Fibroblast of skin of left biceps (primary cell): ENCODE measurements at regions not wholly inside any gene's neighbourhood (a gene's known extent, or its start where the extent isn't known, plus 50 kb on each side); places are given as distances from the start of the nearest gene placed in this dataset.
A peak's percentile ranks its signal among the peaks of the same experiment; 100 is the strongest.
"Not testable (repeated sequence)": the region's sequence is repeated elsewhere in the genome, so short reads cannot be mapped to it uniquely, and the experiment has no call there.

ENCODE experiments used
- DNase-seq, 2 experiments: peaks; one replicate each; pipeline ENCODE4 v3.0.0-alpha.2; 2013; ENCODE audit warnings: low read depth in 2 of 2

DNA sequence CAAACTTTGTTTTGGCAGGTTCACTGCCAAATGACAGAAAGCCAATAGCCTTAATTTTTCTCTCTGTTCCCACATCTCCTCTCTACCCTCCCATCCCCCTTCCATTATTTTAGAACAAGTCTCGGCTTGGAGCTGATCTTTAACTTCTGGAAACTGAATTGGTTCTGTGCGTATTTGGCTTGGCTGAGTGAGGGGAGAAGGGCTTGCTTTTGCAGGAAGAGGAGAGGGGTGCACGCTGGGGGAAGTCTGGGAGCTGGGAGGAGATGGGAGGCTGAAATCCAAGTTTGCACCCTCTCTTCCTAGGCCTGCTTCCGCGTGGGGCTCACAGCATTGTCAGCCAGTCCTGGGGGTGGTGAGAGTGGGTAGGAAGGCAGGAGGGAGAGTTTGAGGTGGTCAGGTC is 176.1 kb upstream of the SPRED2 start:
- no peak for DNase-seq

DNA sequence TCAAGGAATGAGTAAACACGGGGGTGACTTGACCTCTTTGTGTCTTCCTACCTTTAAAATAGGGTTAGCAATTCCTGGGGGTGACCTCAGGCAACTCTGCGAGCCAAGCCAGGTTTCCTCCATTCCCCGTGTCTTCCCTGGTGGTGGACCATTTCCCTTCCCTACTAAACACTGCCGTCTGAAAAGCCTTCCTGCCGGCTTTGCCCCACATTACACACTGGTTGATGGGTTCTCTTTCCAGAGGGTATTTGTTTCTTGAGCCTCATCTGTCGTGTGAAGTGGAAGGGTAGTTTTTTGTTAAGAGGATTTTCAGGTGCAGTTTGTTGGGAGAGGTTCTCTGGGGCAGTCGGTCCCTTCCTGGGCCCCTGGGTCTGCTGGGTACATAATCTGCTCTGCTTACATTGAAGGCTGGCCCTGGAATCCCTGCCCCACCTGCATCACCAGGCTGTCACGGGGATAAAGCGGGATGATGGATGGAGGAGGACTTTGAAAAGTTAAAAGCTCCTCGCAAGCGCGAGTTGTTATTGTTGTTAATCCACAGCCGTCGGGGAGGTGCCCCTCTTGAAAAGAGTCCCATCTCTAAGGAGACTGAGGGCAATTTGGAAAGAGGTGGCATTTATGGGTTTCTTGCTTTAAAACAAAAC is 175.4 kb upstream of the SPRED2 start:
- DNase-seq, result no peak

DNA sequence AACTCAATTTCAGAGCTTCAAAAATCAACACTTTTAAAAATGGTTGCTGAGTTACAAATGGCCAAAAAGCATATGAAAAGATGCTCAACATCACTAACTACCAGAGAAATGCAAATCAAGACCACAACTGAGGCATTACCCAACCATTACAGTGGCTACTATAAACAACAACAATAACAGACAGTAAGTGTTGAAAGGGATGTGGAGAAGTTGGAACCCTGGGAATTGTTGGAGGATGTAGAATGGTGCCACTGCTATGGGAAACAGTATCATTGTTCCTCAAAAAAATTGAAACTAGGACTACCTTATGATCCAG is 173.3 kb upstream of the SPRED2 start:
- DNase-seq, result no peak

DNA sequence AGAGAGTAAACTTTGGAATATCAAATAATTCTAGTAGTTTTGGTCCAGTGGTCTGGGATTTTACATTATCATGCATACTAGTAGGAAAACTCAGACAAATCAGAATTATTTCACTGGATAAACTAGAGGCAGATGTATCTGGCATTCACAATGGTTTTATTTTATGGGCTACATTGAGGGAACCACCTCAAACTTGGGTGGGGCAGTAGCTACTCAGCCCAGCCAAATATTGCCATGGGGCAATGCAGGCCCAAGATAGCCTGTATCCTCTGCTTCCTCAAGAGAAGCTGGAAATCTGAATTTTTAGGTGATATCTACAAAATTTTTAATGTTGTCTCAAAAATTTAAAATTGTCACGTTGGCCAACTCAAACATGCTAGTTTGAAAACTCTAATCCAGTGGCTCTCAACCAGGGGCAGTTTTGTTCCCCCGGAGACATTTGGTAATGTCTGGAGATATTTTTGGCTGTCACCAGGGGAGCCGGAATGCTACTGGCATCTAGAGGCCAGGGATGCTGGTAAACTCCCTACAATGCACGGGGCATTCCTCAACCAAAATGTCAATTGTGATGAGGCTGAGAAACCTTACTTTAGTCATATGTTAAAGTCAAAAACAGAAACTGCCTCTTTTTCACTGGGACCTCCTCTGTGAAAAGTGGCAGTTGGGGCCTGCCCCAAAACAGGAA is 172.8 kb upstream of the SPRED2 start:
- DNase-seq, result no peak

DNA sequence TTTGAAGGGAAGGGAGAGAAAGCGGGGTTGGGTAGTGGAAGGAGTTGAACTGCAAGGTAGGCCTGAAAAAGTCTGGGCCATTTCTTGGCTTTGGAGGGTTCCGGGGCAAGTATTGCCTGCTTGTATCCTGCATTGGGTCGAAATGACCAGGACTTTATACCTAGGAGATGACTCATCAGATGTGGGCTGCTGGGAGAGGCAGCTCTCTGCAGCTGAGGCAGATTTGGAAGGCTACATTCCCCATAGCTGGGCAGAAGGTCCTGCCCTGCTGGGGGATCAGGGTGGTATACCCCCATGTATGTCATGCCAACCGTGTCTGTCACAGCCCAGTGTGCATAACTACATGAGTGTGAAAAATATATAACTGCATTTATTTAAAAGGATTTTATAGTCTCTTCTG is 171.8 kb upstream of the SPRED2 start:
- DNase-seq, result no peak

DNA sequence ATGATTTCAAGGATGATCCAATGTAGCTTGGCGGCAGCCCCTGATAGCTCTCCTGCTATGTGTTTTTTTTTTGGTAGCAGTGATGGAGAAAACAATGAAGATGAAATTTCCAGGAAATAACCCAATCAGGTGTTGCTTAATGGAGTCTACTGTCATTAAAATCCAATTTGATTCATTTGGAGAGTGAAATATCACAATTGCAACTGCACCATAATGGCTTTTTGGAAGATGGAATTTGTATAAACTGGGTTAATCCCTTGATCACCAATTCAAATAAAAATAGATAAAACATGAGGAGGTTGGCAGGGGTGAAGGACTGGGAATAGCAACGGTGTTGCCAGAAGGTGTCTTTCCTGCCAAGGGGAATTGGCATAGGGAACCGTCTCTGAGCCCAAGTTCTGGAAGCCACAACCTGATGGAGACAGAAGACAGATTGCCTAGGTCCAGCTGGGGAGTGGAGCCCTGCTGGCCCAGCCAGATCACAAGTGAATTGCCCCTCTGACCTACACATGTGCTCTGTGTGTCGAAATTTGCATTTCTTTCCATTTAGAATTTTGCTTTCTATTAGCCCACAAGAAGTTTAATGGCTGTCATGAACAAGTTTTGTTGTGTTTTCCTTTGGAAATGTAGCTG is 170.3 kb upstream of the SPRED2 start:
- no peak for DNase-seq

DNA sequence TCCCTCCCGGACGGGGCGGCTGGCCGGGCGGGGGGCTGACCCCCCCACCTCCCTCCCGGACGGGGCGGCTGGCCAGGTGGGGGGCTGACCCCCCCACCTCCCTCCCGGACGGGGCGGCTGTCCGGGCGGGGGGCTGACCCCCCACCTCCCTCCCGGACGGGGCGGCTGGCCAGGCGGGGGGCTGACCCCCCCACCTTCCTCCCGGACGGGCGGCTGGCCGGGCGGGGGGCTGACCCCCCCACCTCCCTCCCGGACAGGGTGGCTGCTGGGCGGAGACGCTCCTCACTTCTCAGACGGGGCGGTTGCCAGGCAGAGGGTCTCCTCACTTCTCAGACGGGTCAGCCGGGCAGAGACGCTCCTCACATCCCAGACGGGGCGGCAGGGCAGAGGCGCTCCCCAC is 168.5 kb upstream of the SPRED2 start:
- DNase-seq, result not testable (repeated sequence)

DNA sequence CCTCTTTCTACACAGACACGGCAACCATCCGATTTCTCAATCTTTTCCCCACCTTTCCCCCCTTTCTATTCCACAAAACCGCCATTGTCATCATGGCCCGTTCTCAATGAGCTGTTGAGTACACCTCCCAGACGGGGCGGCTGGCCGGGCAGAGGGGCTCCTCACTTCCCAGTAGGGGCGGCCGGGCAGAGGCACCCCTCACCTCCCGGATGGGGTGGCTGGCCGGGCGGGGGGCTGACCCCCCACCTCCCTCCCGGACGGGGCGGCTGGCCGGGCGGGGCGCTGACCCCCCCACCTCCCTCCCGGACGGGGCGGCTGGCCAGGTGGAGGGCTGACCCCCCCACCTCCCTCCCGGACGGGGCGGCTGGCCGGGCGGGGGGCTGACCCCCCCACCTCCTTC is 168.0 kb upstream of the SPRED2 start:
- not testable (repeated sequence) for DNase-seq

DNA sequence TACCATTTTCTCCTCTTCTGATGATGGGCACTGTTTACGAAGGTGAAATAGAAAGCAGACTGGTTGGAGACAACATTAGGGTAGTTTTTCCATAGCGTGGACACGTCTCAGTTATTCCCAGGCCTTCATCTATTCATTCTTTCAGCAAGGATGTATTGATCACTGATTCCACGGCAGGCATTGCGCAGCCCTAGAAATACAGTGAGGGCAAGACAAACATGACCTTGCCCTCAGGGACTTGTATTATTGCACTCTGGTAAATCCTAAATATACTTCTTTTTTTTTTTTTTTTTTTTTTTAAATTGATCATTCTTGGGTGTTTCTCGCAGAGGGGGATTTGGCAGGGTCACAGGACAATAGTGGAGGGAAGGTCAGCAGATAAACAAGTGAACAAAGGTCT is 167.3 kb upstream of the SPRED2 start:
- no peak for DNase-seq

DNA sequence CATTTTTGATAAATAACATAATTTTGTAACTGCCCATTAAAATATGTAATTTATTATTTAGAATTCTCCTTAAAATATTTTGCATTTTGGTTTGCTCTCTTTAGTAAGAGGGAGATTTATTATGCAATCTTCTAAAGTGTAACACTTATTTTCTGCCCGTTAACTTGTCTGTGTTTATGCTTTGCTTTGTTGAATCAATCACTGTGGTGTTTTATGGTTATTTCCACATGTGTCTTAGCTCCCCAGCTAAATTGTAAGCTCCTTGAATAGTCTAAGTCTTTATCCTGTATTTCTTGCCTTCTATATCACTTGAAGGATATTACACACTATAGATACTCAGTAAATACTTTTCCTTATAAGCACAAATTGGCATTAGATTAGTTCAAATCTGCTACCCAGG is 166.6 kb upstream of the SPRED2 start:
- DNase-seq, result no peak

DNA sequence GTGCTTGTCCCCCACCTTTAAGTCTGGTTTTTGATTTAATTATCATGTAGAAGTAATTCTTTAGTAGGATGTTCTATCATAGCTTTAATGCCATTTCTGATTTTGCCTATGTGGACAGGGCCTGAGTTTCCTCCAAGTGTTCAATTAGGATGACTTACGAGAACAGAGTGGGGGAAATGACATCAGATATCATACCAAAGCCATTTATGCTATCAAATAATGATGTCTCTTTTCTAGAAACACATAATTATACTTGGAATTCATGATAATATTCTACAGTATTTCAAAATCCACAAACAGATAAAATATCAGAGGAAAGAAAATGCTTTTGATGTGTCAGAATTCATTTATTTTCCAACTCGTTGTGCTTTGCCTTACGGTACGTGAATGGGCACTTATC is 165.9 kb upstream of the SPRED2 start:
- DNase-seq, result no peak

DNA sequence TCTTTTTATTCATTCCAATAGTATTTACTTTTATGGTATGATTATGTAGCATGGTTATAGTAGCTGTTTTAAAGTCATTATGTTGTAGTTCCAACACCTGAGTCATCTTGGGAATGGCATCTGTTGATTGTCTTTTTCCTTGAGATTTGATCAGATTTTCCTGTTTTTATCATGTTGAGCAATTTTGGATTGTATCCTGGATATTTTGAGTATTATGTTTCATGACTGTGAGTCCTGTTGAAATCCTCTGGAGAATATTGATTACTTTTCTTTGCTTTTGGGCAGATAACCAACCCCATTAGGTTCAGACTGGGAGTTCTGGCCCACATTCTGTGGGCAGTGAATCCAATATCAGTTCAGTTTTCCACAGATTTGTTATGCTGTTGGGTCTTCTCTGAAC is 163.2 kb upstream of the SPRED2 start:
- peak; percentile 26 to 27 for DNase-seq

DNA sequence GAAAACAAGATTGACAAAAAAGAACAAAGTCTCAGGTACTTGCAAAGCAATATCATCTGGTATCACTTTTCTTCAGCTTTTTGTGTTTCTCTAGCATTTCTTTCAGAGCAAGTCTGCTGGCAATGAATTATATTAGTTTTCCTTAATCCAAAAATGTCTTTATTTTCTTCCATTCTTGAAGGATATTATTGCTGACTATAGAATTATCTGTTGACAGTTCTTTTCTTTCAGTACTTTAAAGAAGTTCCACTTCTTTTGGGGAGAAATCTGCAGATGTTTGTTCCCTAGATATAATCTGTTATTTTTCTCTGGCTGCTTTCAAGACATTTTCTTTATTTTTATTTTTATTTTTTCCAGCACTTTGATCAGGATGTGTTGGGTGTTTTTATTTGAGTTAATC is 161.8 kb upstream of the SPRED2 start:
- DNase-seq, result no peak

DNA sequence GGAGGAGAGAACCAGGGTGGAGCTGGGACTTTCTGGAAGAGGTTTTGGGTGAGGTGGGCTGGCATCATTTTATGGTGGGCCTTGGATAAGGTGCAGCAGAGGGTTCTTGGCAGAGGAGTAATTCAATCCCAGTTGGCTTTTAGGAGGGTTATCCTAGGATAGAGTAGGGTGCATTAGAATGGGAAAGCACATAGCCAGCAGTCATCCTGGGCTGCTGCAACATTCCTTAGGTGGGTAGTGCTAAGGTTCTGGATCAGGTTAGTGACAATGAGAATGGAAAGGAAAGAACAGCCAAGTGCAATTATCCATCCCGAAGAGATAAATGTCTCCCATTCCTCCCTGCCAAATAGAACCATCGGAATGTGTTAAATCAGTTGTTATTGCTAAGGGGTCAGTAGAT is 157.3 kb upstream of the SPRED2 start:
- no peak for DNase-seq

DNA sequence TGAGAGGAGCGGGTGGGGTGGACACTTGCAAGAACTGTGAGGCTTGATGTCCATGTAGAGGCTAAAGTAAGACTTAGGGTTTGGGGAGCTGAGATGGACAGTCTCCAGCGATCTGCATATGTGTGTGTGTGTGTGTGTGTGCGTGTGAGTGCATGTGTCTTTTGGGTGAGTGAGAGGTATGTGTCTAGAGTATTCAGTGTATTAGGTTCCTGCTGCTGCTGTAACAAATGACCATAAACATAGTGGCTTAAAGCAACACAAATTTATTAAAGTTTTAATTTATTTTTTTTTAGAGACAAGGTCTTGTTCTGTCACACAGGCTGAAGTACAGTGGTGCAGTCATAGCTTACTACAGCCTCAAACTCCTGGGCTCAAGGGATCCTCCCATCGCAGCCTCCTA is 155.4 kb upstream of the SPRED2 start:
- DNase-seq, result no peak

DNA sequence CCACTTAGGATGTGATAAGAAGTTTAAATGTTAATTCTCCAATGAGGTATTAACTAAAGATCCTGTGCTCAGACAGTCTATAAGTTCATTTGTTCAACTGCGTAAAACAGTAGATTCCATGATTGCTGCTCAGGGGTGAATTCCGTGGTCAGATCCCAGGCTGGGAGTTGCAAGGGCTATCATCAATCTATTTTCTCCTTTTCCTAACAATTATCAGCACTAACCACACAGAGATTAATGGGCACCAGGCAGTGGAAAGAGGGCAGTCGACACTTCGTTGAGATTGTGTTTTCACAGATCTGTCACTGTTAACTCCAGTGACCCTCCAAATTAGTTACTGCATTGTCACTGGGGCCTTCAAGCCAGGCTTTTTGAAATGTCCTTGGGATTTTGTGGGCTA is 154.1 kb upstream of the SPRED2 start:
- no peak for DNase-seq

DNA sequence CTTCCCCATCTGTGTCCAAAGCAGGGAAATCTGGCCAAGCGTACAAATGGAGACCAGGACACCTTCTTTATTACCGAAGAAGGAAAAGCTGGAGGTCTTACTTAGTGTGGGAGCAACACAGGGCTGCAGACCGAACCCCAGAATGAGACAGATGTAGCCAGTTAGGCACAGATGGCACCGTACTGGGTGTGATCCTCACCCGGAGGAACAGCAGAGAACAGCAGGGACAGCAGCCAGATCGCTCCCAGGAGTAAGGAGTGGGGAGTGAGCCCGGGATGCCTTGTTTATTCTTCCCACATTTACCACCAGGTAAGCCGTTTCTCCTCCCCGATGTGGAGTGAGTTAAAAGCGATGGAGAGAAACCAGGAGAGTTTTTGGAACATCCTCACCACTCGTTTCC is 150.7 kb upstream of the SPRED2 start:
- no peak for DNase-seq

DNA sequence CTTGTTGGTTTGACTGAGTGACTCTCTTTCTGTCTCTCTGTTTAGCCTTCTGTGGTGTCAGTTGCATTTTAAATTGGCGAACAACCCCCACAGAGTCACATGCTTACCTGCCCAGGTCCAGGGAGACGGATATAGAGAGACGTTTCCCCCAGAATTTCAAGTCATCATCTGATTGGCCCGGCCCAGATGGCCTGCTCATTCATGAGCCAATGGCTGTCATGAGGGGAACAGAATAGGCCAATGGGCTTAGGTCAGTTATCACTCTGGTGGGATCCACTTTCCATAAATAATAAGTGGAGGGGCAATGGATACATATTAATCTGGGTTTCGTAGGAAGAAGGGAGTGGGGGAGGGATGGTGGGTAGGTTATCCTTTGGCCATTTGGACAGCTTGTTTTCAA is 150.0 kb upstream of the SPRED2 start:
- no peak for DNase-seq

DNA sequence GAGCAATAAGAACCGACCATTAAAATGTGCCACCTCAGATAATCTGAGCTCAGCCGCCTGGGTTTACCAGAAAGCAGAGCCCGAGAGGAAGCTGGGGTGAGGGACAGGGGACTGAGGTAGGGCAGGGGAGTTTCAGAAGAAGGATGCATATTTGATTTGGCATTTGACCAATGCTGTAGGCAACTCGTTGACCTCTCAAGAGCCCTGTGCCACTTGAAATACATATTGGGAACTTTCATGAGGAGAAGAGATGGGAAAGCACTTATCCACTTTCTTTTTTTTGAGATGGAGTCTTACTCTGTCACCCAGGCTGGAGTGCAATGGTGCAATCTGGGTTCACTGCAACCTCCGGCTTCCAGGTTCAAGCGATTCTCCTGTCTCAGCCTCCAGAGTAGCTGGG is 148.4 kb upstream of the SPRED2 start:
- no peak for DNase-seq

DNA sequence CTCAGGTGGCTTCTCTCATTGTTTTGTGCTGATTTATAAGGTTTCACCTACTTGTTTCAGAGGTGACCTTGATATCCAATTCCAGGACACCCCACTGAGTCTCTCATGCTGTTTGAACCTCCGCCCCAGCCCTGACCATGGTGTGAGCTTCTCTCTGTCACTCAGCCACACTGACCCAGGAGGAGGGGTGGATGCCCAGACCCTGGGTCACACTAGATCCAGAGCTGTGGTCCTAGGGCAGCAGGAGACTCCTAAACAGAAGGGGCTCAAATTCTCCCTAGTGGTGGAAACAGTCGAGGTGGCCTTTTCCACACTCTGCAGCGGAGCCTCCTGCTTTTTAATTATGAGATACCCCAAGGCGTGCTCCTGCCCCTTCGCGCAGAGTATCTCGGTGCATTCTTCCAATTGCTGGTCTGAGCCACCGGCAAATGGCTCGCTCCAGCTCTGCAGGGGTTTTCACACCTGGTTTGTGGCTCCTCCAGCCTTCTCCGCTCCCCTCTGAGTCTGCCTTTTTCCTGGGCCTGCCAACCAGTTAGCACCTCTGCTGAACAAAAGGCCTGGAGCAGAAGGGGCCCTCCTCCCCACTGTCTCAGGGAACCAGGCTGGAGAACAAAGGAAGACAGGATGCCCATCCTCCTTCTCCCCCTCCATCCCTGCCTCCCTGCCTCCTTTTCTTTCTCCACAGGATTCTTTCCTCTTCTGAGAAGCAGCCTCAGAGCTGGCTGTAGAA is 147.3 kb upstream of the SPRED2 start:
- no peak for DNase-seq

DNA sequence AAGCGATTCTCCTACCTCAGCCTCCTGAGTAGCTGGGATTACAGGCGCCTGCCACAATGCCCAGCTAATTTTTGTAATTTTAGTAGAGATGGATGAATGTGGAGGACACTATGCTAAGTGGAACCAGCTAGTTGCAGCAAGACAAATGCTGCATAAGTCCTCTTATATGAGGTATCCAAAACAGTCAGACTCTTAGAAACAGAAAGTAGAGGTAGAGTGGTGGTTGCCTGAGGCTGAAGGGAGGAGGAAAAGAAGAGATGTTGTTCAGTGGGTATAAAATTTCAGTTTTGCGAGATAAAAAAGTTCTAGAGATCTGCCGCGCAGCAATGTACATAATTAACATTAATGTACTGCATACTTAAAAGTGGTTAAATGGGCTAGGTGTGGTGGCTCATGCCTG is 145.3 kb upstream of the SPRED2 start:
- no peak for DNase-seq

DNA sequence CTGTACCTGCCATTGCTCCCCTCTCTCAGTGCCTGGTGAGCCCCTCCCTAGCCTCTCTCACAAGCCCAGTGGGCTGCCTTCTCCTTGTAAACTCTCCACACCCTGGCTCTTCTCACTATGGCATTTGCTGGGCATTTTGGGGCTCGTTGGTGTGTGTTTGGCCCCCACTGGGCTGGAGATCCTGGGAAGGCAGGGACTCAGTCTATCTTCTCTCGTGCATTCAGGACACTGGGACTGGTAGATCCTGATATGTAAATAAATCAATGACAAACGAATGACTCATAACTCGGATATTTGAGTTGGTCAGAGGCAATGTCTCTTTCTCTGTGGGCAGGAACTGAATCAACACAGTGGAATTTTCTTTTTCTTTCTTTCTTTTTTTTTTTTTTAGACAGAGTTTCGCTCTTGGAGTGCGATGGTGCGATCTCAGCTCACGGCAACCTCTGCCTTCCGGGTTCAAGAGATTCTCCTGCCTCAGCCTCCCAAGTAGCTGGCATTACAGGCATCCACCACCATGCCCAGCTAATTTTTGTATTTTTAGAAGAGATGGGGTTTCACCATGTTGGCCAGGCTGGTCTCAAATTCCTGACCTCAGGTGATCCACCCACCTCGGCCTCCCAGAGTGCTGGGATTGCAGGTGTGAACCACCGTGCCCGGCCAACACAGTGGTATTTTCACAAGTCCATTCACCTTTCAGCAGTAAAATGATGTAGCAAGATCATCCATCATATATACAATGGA is 144.6 kb upstream of the SPRED2 start:
- DNase-seq, result peak; percentile 83 to 88
